Renal cortex interstitium (tissue), 11 donors: ENCODE measurements at regions not wholly inside any gene's neighbourhood (a gene's known extent, or its start where the extent isn't known, plus 50 kb on each side); places are given as distances from the start of the nearest gene placed in this dataset.

Experiments used
- DNase-seq, 11 donors: peaks; one replicate each; pipeline ENCODE4 v3.0.0-alpha.2; 2013; ENCODE audit warnings: low read depth in 9 of 11, low spot score in 4 of 11; ENCODE audit errors: extremely low read depth in 1 of 11

DNA sequence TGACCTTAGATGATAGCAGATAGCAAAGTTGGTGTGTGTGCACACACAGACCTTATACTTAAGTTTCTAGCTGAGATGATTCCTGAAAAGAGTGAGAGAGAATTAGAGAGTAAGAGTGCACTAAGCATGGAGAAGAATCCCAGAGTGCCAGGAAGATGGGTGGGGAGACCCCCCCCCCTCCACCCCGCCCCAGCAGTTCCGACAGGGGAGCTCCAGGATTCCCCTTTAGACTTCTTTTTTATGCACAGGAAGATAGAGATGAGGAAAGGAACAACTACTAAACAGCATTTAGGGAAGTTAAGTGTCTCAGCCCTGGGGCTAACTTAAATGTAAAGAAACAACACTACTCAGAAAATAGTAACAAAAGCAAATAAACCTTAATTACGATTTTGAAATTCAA, 878.0 kb upstream of the GOT2 start:
- no peak for DNase-seq

GRCh38 chr16:59611556-59611955, 877.4 kb upstream of the GOT2 start:
- no peak for DNase-seq

GRCh38 chr16:59605706-59606105, 871.6 kb upstream of the GOT2 start:
- DNase-seq = no peak

- no peak for DNase-seq
Observed at GRCh38 chr16:59604354-59604753, 870.2 kb upstream of the GOT2 start.

GRCh38 chr16:59601452-59601851, 867.3 kb upstream of the GOT2 start:
- DNase-seq = no peak

DNA sequence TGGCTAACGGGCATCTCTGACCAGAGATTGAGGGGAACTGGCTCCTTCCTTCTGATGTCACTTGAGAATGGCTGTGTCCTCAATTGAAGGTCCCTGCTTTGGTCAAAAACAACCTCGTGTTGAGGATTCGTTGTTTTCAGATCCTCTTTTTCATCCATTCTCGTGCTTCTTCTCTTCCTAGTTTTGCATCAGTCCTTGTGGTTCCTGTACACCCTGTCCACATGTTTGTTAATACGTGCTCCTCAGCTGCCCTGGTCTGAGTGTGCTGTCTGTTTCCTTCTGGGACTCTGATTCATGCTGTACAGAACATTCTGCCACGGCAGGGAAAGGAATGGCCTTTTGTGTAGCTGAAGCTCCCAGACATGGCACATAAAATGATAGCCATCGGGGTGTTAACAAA, 863.2 kb upstream of the GOT2 start:
- DNase-seq = no peak

- DNase-seq = no peak
Observed at GRCh38 chr16:59596693-59597092, 862.6 kb upstream of the GOT2 start.

GRCh38 chr16:59593194-59593661, 859.1 kb upstream of the GOT2 start:
- DNase-seq = peak in 1 of 11 donors; percentile 3

- DNase-seq = no peak
Observed at GRCh38 chr16:59591480-59591879, 857.4 kb upstream of the GOT2 start.

DNA sequence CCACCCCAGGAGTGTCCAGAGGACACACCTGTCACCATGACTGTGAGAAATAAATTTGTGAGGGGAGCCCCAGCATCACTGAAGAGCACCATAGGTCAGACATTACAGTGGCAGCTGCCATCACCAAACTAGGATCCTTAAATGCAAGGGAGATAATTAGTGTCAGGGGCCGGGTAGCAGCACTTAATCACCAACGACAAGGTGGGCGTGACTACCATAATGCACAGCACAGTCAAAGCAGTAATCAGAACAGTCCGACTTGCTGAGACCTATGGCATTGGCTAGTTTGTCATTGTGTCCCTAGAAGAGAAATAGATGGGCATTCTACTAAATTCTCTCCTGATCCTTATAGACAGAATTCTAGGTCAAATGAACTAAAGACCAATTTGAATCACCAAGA, 856.7 kb upstream of the GOT2 start:
- DNase-seq = no peak

DNA sequence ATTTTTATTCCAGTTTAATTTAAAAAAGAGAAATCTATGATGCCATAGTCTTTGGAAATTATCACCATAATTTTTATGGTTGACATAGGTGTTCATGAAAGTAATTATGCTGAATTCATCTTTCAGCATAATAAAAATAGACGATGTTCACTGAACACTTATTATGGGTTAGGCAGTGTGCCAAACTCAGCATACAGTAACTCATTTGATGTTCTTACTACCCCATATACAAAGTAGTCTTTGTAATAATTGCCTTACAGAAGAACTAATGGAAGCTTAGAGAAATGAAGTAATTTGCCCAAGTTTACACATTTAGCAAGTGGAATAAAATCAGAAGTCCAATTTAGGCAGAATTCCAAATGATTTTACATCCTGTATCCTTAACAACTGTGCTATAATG, 852.2 kb upstream of the GOT2 start:
- no peak for DNase-seq

- DNase-seq = no peak
Observed at GRCh38 chr16:59574296-59574695, 840.2 kb upstream of the GOT2 start.

DNA sequence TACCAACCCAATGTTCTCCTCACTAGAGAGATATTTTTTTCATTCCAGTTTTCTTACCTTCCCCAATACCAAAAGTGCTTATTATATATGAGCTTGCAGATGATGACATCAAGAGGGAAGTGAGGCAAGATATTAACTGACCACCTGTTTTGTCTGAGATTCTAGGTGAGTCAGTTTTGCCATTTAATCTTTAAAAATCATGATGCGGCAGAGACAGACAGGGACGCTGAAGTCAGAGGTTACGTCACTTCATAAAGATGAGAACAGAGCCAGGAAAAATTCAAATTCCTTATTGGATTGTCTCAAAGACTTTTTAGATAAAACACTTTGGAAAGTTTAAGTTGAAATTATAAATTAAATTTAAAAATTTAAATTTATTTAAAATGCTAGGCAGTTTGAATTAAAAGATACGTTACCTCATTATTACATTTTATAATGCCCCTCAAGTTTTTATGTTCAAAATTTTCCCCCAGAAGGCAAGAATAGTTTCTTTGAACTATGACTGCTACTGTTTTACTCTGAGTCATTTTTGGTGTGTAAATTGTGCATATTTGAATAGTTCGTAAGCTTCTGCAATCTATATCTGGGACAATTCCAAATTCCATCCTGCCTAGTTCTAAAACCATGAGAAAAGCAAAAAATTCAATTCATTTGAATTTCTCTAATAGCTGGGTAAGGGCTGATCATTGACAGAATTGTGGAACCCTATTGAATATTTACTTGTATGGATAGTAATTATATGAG, 839.6 kb upstream of the GOT2 start:
- DNase-seq = no peak

GRCh38 chr16:59567496-59567895, 833.4 kb upstream of the GOT2 start:
- DNase-seq = no peak

DNA sequence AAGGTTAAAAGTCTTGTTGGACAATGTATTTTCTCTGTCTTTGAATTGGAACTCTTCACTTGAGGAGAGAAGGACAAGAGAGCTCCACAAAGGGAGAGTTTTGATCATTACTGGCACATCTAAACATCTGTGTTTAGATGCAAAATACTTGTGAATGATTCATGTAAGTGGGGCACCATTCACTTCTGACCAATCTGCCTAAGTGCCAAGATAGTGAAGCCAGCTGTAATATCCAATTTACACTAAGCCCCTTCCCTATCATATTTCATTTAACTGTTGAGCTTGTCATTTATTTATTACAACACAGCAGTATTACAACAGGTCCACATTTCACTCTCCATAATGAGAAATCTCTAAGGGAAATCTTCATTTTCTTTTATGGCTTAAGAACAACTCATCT, 832.3 kb upstream of the GOT2 start:
- no peak for DNase-seq

DNA sequence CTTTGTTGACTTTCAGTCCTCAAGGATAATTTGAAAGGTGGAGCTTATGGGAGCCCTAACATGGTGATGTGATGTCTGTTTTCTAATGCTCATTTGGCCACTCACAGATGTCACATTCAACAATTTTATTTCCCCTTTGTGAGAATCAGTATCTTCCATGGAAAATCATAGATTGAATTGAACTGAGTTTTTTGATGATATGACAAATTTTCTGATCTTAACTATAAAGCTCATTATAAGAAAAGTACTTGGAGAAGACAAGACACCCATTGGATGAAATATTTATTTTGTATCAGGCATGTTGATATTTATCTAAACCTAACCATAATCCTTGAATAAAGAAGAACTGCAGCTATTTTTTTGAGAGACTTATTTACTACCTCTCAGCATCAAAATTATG, 824.6 kb upstream of the GOT2 start:
- DNase-seq = no peak

- DNase-seq = no peak
Observed at GRCh38 chr16:59552164-59552563, 818.0 kb upstream of the GOT2 start.

GRCh38 chr16:59545721-59546120, 811.6 kb upstream of the GOT2 start:
- DNase-seq = peak in 1 of 11 donors; percentile 1

DNA sequence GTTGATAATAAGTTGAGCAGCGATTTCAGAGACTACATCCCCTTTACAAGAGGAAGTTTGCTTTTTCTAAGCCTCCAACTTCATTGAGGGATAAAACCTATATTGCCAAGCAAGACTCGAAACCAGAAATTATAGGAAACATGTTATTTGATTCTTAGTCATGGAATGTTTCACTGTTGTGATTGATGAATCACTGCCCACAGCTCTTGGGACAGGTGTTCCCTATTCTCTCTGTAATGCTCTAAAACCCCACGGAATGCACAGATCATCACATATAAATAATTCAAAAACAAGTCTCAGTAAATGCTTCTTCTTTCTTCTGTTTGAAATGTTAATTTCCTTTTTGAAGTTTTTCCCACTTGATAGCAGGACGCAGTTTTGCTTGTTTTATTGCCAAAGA, 809.5 kb upstream of the GOT2 start:
- no peak for DNase-seq

GRCh38 chr16:59540621-59541020, 806.5 kb upstream of the GOT2 start:
- DNase-seq = no peak

- DNase-seq = no peak
Observed at GRCh38 chr16:59535298-59535697, 801.2 kb upstream of the GOT2 start.
